OCI-LY3 (cell line): ENCODE measurements at regions not wholly inside any gene's neighbourhood (a gene's known extent, or its start where the extent isn't known, plus 50 kb on each side); places are given as distances from the start of the nearest gene placed in this dataset.

ENCODE experiments used
- H2AFZ ChIP-seq: fragments of 200-600, 300-600 bp; shearing (Covaris generic); 2 replicates; pipeline ENCODE4 v1.6.0; 2014; ENCODE audit warnings: antibody characterized with exemption, low read depth, low read length
- H3K27ac ChIP-seq: fragments of 200-600, 300-600 bp; sonication (generic); 2 replicates; pipeline ENCODE4 v1.5.1; 2014; ENCODE audit warnings: mild to moderate bottlenecking, low read length, moderate library complexity, mixed read lengths
- H3K27me3 ChIP-seq: fragments of 200-600, 300-600 bp; sonication (generic); 2 replicates; pipeline ENCODE4 v1.6.1; 2014; ENCODE audit warnings: low read depth, low read length, mixed read lengths
- H3K36me3 ChIP-seq: fragments of 200-600, 300-600 bp; sonication (generic); replicated peaks from 2 replicates; pipeline ENCODE3; 2014; ENCODE audit warnings: low read depth, low read length, mixed read lengths
- H3K4me1 ChIP-seq: fragments of 300-600, 200-600 bp; sonication (generic); 2 replicates; pipeline ENCODE4 v1.6.1; 2014; ENCODE audit warnings: low read length, mixed read lengths
- H3K4me2 ChIP-seq: fragments of 200-600, 300-600 bp; sonication (generic); 2 replicates; pipeline ENCODE4 v1.6.1; 2014; ENCODE audit warnings: low read length, mixed read lengths
- H3K4me3 ChIP-seq: fragments of 300-600, 200-600 bp; sonication (generic); 2 replicates; pipeline ENCODE4 v1.5.1; 2014; ENCODE audit warnings: antibody characterized with exemption, mild to moderate bottlenecking, low read length, moderate library complexity
- H3K79me2 ChIP-seq: fragments of 300-600, 200-600 bp; shearing (Covaris generic); 2 replicates; pipeline ENCODE4 v1.6.1; 2014; ENCODE audit warnings: mild to moderate bottlenecking, low read length, mixed read lengths
- H3K9ac ChIP-seq: fragments of 300-600, 200-600 bp; shearing (Covaris generic); 2 replicates; pipeline ENCODE4 v1.6.0; 2014; ENCODE audit warnings: mild to moderate bottlenecking, low read length, moderate library complexity
- H3K9me3 ChIP-seq: fragments of 200-600, 300-600 bp; shearing (Covaris generic); 2 replicates; pipeline ENCODE4 v1.6.1; 2014; ENCODE audit warnings: low read length, mixed read lengths; ENCODE audit not compliant: insufficient read depth
- H4K20me1 ChIP-seq: fragments of 200-600, 300-600 bp; sonication (generic); 2 replicates; pipeline ENCODE4 v1.6.1; 2016; ENCODE audit warnings: low read length, mixed read lengths; ENCODE audit not compliant: insufficient read depth
- EZH2phosphoT487 ChIP-seq: fragments of 200-600 bp; shearing (Covaris generic); IDR thresholded peaks from 2 replicates; pipeline ENCODE4 v1.6.1; 2018; ENCODE audit warnings: antibody characterized with exemption, mixed run types, low read depth
- TF ChIP-seq, protein P1 (sequence below): fragments of 200-600, 300-600 bp; sonication (generic); IDR thresholded peaks from 2 replicates; pipeline ENCODE4 v1.5.1; 2014; ENCODE audit warnings: antibody characterized with exemption, low read length, low read depth

DNA sequence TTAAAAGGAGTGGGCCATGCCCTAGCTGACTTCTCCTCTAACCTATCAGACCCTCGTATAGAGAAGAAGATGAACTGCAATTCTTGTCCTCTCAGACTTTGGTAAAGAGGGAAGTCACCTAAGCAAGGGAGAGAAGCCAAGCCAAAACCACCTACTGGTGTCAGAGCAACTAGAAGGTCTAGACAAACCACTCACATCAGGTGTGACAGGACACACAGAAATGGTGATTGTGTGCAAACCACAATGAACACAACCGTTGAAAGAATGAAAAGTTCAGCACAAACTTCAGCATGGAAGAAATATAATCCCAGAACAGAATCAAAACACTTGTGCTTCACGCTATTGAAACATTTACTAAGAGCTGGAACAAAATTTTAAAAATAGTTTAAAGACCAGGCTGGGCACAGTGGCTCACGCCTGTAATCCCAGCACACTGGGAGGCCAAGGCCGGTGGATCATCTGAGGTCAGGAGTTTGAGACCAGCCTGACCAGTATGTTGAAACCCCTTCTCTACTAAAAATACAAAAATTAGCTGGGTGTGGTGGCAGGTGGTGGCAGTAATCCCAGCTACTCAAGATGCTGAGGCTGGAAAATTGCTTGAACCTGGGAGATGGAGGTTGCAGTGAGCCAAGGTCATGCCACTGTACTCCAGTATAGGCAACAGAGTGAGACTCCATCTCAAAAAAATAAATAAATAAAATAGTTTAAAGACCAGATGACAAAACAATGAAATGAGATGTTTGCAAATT lies 56.2 kb upstream of the NTF3 start:
- no peaks in the 10 kb centered on the region for H4K20me1 ChIP-seq
- no peak overlapping the region for H3K4me2 ChIP-seq
- TF ChIP-seq, protein P1, sequence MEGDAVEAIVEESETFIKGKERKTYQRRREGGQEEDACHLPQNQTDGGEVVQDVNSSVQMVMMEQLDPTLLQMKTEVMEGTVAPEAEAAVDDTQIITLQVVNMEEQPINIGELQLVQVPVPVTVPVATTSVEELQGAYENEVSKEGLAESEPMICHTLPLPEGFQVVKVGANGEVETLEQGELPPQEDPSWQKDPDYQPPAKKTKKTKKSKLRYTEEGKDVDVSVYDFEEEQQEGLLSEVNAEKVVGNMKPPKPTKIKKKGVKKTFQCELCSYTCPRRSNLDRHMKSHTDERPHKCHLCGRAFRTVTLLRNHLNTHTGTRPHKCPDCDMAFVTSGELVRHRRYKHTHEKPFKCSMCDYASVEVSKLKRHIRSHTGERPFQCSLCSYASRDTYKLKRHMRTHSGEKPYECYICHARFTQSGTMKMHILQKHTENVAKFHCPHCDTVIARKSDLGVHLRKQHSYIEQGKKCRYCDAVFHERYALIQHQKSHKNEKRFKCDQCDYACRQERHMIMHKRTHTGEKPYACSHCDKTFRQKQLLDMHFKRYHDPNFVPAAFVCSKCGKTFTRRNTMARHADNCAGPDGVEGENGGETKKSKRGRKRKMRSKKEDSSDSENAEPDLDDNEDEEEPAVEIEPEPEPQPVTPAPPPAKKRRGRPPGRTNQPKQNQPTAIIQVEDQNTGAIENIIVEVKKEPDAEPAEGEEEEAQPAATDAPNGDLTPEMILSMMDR: no peak
- no peak for TF ChIP-seq EZH2phosphoT487
- H3K36me3 ChIP-seq: no peaks in the 10 kb centered on the region
- H3K4me3 ChIP-seq: no peak overlapping the region
- no peak overlapping the region for H2AFZ ChIP-seq
- H3K79me2 ChIP-seq: no peaks in the 10 kb centered on the region
- H3K9me3 ChIP-seq: no peaks in the 10 kb centered on the region
- no peaks in the 10 kb centered on the region for H3K4me1 ChIP-seq
- 0 out of 2 replicates have a peak, but pooled peaks cover 4% of the 10 kb centered on the region for H3K27me3 ChIP-seq
- no peak overlapping the region for H3K9ac ChIP-seq
- no peak overlapping the region for H3K27ac ChIP-seq

DNA sequence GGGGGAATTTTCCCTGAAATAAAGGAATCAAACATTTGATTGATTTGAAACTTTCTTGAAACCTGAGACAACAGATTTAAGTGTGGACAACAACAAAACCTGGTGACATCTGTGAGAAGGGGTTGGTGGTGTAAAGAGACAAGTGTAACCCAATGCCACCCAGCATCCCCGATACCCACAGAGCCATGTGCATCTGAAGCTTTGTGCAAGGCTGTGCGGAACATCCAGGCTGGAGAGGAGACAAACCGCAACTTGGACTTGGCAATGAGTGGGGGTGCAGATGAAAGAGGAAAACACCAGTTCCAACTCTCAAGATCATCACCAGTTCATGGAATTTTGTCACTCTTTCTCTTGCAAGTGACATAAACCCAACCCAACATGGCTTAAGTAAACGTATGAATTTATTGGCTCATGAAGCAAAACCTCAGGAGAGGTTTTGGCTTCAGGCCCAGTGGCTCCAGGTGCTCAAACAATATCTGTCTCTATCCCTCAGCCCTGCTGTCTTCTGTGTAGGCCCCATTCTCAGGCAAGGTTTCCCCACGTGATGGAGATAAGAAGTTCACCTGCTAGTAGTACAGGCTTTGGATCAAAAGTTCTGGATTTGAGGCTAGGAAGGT lies 55.2 kb upstream of the NTF3 start:
- Histone ChIP-seq H3K27me3 (0 out of 2 replicates have a peak, but pooled peaks cover 7% of the 10 kb centered on the region), H3K79me2 (no peaks in the 10 kb centered on the region), H3K4me1 (no peaks in the 10 kb centered on the region), H3K27ac (no peak overlapping the region), H3K36me3 (no peaks in the 10 kb centered on the region), H4K20me1 (no peaks in the 10 kb centered on the region), H3K9ac (no peak overlapping the region), H2AFZ (no peak overlapping the region), H3K4me3 (no peak overlapping the region), H3K9me3 (no peaks in the 10 kb centered on the region), H3K4me2 (no peak overlapping the region)
- no peak for TF ChIP-seq EZH2phosphoT487
- TF ChIP-seq, protein P1: no peak

DNA sequence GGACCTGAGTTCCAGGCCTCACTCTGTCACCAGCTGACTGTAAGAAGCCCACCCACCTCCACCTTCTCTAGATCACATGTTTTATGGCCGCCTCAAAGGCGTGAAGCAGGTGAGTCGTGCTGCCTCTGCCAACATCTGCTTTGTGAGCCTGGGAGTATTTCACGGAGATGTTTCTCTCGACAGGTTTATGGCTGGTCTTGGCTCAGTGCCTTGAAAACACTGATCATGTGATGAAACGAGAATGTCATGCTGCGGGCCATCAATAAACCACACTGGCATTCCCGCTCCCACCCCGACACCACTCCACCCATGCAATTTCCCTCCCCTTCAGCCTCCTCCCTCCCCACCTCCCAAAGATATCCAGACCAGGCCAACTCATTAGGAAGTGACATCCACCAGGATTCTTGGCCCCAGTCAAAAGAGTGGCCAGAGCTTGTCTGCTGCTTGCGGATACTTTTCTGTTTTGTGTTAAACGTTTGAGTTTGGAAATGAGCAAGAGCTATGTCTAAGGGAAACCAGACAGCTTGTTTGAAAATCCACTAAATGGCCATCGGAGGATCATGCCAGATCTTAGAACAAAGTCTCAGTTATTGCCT lies 53.8 kb upstream of the NTF3 start:
- Histone ChIP-seq H3K4me1 (no peaks in the 10 kb centered on the region), H3K4me2 (no peak overlapping the region), H3K79me2 (no peaks in the 10 kb centered on the region), H3K9ac (no peak overlapping the region), H4K20me1 (no peaks in the 10 kb centered on the region), H3K27ac (no peak overlapping the region), H3K36me3 (no peaks in the 10 kb centered on the region), H2AFZ (no peak overlapping the region), H3K9me3 (no peaks in the 10 kb centered on the region), H3K27me3 (0 out of 2 replicates have a peak, but pooled peaks cover 7% of the 10 kb centered on the region), H3K4me3 (no peak overlapping the region)
- TF ChIP-seq, protein P1: no peak
- no peak for TF ChIP-seq EZH2phosphoT487

DNA sequence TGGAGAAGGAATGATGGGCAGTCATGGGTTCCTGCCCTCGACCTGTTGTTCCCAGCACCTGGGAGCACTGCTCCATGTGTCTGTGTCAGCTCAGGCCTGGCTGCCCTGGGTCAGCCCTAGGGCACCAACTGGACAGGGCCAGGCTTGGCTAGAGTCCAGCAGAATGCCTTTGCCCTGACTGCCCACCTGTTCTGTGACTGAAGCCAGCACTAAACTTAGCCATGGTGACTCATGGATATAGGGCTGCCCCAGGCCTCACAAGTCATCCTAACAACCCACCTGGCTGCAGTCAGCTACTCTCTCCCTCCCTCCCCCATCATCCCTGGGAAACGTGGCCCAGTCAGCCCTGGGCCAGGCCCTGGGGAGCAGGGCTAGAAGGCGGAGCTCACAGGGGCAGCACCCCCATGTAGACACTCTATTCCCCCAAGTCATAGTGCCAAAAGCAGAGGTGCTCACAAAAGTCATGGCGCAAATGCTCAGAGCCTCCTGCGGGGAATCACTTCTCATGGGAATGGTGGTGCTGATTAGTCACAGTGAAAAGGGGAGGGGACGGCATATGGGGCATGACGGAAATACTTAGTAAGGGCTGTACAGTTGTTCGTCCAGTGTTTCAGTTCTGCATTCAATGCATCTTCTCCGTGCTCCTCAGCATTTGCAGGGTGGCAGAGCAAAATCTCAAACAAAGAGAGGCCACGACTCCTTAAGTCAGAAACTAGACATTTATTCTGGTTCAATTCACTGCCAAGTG lies 52.0 kb upstream of the NTF3 start:
- H4K20me1 ChIP-seq: no peaks in the 10 kb centered on the region
- H3K4me1 ChIP-seq: no peaks in the 10 kb centered on the region
- no peak for TF ChIP-seq EZH2phosphoT487
- TF ChIP-seq, protein P1: no peak
- no peak overlapping the region for H3K4me3 ChIP-seq
- H3K27me3 ChIP-seq: 0 out of 2 replicates have a peak, but pooled peaks cover 7% of the 10 kb centered on the region
- no peak overlapping the region for H3K27ac ChIP-seq
- H3K36me3 ChIP-seq: no peaks in the 10 kb centered on the region
- no peak overlapping the region for H2AFZ ChIP-seq
- no peaks in the 10 kb centered on the region for H3K79me2 ChIP-seq
- no peaks in the 10 kb centered on the region for H3K9me3 ChIP-seq
- H3K4me2 ChIP-seq: no peak overlapping the region
- no peak overlapping the region for H3K9ac ChIP-seq
